ENCODE measurements at regions not wholly inside any gene's neighbourhood (a gene's known extent, or its start where the extent isn't known, plus 50 kb on each side); places are given as distances from the start of the nearest gene placed in this dataset.
"Not testable (repeated sequence)": the region's sequence is repeated elsewhere in the genome, so short reads cannot be mapped to it uniquely, and the experiment has no call there.

DNA sequence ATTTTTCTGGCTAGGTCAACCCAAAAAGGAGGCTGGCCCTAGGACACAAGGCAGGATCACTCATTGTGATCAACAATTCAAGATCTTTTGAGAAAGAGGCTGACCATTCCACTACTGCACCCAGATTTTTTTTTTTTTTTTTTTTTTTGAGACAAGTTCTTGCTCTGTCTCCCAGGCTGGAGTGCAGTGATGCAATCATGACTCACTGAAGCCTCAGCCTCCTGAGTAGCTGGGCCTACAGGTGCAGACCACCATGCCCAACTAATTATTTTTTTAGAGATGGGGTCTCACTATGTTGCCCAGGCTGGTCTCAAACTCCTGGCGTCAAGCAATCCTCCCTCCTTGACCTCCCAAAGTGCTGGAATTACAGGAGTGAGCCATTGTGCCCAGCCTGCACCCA is 265.4 kb downstream of the SOX9 start:
- not testable (repeated sequence) for H3K4me3 ChIP-seq (ENCODE audit: low read length); H3K4me1 ChIP-seq (ENCODE audit: control insufficient read depth, insufficient read depth, low read length); H3K36me3 ChIP-seq (ENCODE audit: control insufficient read depth, insufficient read depth, low read length); H3K27ac ChIP-seq (ENCODE audit: low read length); H3K9me3 ChIP-seq (ENCODE audit: control insufficient read depth, insufficient read depth, low read length); H3K27me3 ChIP-seq (ENCODE audit: control insufficient read depth, insufficient read depth, low read length); DNase-seq (ENCODE audit: low read depth, low spot score)
- no CpG with 5 or more reads among the region's 1 CpG for WGBS (ENCODE audit: insufficient coverage, insufficient read length)

DNA sequence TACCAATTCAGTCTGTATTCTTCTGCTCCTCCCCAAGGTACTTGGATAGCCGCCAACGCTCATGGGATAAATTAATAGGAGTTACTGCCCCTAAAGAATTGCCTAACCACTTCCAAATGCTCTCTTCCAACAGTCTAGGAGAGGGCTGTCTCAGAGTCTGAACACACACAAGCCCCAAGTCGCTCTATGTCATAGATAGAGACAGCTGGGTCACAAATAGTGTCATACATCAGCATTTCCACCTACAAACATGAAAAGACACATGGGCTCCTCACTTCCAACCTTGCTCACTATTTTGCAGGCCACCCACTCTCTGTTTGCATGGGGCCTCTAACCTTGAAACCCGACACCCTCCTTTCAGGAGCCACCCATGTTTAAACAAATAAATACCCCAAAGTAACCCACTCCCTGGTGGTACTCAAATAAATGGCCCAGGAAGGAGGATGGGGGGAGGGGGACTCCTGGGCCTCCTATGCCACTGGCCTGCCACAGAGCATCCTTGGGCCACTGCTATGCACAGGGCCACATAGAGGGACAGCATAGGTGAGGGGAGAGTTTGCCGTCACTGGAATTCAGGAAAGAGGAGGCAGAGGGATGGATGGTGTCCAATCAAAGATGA is 265.9 kb downstream of the SOX9 start:
- Histone ChIP-seq H3K4me3 (ENCODE audit: low read length) (no peak overlapping the region), H3K27me3 (ENCODE audit: control insufficient read depth, insufficient read depth, low read length) (no peaks in the 10 kb centered on the region), H3K27ac (ENCODE audit: low read length) (no peak overlapping the region), H3K4me1 (ENCODE audit: control insufficient read depth, insufficient read depth, low read length) (peaks cover 7% of the 10 kb centered on the region; the same call in 1 of the 2 replicates), H3K36me3 (ENCODE audit: control insufficient read depth, insufficient read depth, low read length) (no peaks in the 10 kb centered on the region), H3K9me3 (ENCODE audit: control insufficient read depth, insufficient read depth, low read length) (no peaks in the 10 kb centered on the region)
- no CpG with 5 or more reads among the region's 5 CpGs for WGBS (ENCODE audit: insufficient coverage, insufficient read length)
- no peak for DNase-seq (ENCODE audit: low read depth, low spot score)

DNA sequence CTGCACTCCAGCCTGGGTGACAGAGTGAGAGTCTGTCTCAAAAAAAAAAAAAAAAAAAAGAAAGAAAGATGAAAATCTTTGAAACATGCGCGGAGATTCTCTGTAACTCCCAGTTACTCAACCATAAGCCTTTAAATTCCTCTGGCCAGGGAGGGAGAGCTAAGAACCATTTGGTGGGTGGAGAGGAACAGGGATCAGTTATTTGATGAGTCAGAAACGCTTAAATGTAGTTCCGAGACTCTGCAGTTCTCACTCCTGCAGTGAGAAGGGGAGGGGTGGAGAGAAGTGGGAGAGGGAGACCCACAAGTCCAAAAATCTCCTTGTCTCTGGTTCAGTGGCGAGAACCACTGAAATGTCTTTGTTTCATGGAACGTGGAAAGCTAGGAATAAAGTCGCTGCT is 266.7 kb downstream of the SOX9 start:
- Histone ChIP-seq H3K27me3 (ENCODE audit: control insufficient read depth, insufficient read depth, low read length) (no peaks in the 10 kb centered on the region), H3K27ac (ENCODE audit: low read length) (no peak overlapping the region), H3K9me3 (ENCODE audit: control insufficient read depth, insufficient read depth, low read length) (no peaks in the 10 kb centered on the region), H3K4me1 (ENCODE audit: control insufficient read depth, insufficient read depth, low read length) (peaks cover 3% of the 10 kb centered on the region; the same call in 1 of the 2 replicates), H3K4me3 (ENCODE audit: low read length) (no peak overlapping the region), H3K36me3 (ENCODE audit: control insufficient read depth, insufficient read depth, low read length) (no peaks in the 10 kb centered on the region)
- DNase-seq (ENCODE audit: low read depth, low spot score) = no peak
- no CpG with 5 or more reads among the region's 7 CpGs for WGBS (ENCODE audit: insufficient coverage, insufficient read length)

DNA sequence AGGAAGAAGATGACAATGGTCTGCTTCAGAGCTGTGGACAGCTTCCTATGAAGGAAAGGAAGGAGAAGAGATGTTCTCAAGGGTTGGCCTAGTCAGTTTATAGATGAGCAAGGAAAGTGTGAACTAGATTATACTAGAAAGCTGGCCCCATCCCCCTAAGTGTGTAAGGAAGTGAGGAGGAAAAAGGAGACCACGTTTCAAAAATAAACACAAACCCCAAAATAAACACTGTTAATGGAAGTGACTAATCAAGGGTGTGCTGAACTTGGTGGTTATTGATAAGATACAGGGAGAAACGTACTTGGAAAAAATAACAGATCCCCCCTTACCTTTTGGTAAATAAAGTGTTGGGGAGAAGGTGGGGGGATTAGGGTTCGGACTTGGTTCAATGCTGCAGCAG is 267.1 kb downstream of the SOX9 start:
- no CpG with 5 or more reads among the region's 3 CpGs for WGBS (ENCODE audit: insufficient coverage, insufficient read length)
- DNase-seq (ENCODE audit: low read depth, low spot score) = no peak
- H3K9me3 ChIP-seq (ENCODE audit: control insufficient read depth, insufficient read depth, low read length) = no peaks in the 10 kb centered on the region
- 0 out of 2 replicates have a peak, but pooled peaks cover 2% of the 10 kb centered on the region for H3K4me1 ChIP-seq (ENCODE audit: control insufficient read depth, insufficient read depth, low read length)
- H3K27ac ChIP-seq (ENCODE audit: low read length) = no peak overlapping the region
- no peaks in the 10 kb centered on the region for H3K36me3 ChIP-seq (ENCODE audit: control insufficient read depth, insufficient read depth, low read length)
- no peak overlapping the region for H3K4me3 ChIP-seq (ENCODE audit: low read length)
- no peaks in the 10 kb centered on the region for H3K27me3 ChIP-seq (ENCODE audit: control insufficient read depth, insufficient read depth, low read length)

DNA sequence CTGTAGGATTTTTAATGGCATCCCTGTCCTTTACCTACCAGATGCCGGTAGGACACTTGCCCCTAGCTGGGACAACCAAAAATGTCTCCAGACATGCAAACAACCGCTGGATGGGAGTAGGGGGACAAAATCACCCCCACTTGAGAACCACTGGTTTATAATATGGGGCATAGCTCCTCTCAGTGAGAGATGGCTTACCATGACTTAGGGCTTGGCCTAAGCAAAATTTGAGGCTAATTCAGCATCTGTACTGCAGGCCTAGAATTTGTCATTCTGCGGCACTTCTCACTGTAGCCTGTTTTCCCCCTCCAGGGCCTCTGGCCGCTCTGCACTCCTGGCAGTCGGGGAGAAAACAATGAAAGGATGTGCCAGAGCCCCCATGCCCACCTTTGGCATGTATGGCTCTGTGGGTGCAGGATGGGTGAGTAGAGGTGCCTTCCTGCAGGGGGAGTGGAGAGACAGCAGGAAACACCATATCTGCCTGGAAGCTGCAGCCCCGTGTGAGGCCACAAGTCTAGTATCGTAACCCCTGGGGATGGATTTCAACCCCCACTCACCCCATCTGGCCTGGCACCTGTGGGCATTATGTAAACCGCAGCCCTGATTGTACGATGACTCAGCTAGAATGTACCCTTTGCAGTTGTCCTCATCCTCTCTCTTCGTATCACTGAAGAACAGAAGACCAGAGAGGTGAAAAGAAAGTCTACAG is 268.1 kb downstream of the SOX9 start:
- DNase-seq (ENCODE audit: low read depth, low spot score) = no peak
- Histone ChIP-seq H3K4me1 (ENCODE audit: control insufficient read depth, insufficient read depth, low read length) (no peaks in the 10 kb centered on the region), H3K27ac (ENCODE audit: low read length) (no peak overlapping the region), H3K9me3 (ENCODE audit: control insufficient read depth, insufficient read depth, low read length) (no peaks in the 10 kb centered on the region), H3K27me3 (ENCODE audit: control insufficient read depth, insufficient read depth, low read length) (no peaks in the 10 kb centered on the region), H3K4me3 (ENCODE audit: low read length) (no peak overlapping the region), H3K36me3 (ENCODE audit: control insufficient read depth, insufficient read depth, low read length) (no peaks in the 10 kb centered on the region)
- WGBS (ENCODE audit: insufficient coverage, insufficient read length) = no CpG with 5 or more reads among the region's 10 CpGs

DNA sequence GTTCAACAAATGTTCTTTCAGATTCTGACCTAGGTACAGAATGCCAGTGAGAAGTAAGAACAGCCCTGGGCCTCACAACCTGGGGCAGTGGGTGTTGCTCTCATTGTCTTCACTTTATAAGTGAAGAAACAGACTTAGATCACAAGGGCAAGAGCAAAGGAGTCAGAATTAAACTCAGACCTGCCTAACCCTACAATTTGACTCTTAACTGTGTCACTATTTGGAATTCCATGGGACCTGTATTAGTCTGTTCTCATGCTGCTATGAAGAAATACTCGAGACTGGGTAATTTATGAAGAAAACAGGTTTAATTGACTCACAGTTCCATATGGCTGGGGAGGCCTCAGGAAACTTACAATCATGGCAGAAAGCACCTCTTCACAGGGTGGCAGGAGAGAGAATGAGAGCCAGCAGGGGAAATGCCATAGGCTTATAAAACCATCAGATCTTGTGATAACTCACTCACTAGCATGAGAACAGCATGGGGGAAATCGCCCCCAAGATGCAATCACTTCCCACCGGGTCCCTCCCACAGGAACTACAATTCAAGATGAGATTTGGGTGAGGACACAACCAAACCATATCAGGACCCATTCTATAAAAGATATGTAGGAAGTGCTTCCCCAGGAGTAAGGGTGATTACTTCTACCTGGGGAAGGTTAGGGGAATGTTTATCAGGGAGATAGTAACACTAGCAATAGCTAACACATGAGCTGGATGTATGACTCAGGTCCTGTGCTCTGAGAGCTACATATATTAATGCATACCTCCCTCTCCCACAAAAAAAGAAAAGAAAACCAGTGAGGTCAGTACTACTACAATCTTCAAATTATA is 270.1 kb downstream of the SOX9 start:
- no peak for DNase-seq (ENCODE audit: low read depth, low spot score)
- H3K27me3 ChIP-seq (ENCODE audit: control insufficient read depth, insufficient read depth, low read length) = no peaks in the 10 kb centered on the region
- peaks cover 3% of the 10 kb centered on the region; the same call in 1 of the 2 replicates for H3K4me1 ChIP-seq (ENCODE audit: control insufficient read depth, insufficient read depth, low read length)
- H3K27ac ChIP-seq (ENCODE audit: low read length) = no peak overlapping the region
- WGBS (ENCODE audit: insufficient coverage, insufficient read length) = no CpG with 5 or more reads among the region's 3 CpGs
- H3K36me3 ChIP-seq (ENCODE audit: control insufficient read depth, insufficient read depth, low read length) = no peaks in the 10 kb centered on the region
- no peak overlapping the region for H3K4me3 ChIP-seq (ENCODE audit: low read length)
- no peaks in the 10 kb centered on the region for H3K9me3 ChIP-seq (ENCODE audit: control insufficient read depth, insufficient read depth, low read length)

DNA sequence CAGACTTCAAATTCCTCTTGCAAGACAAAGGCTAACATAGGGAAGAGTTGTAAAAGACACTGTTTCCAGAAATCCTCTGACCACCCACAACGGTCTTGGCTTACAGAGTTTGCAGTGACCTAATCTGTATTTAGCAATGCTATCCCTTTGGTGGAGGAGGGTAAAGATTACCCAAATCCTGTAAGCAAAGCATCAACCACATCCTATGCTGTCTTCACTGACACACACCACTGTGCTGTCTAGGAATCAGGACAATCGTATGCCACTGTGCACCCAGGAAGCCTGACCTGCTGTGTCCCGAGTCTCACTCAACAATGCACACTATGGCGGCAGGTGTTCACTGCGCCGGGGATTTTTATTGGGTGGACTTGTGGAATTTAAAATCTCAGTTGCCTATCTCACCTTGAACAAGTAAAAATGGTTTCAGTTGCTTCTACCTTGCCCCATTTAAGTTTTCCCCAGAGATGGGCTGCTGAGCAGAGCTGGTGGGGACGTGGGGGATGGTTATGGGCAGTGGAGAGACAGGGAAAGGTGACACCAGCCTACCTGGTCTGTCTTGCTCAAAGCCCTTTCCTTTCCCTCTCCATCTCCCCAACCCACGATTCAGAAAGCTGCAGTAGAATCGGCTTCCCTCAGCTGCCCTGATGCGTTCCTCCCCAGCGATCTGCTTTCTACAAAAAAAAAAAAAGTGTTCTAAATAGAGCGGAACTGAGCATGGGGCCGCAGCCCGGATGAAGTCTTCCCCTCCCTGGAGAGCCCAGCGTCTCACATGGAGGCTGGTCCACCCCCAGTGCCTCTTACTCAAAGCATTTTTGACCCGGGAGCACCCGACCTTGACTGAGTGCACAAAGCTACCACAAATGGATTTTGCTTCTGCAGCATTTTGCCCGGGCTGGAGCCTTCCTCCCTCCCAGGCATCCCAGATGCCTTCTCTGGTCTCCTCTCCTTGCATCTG is 271.5 kb downstream of the SOX9 start:
- no peaks in the 10 kb centered on the region for H3K36me3 ChIP-seq (ENCODE audit: control insufficient read depth, insufficient read depth, low read length)
- H3K4me1 ChIP-seq (ENCODE audit: control insufficient read depth, insufficient read depth, low read length) = peaks cover 3% of the 10 kb centered on the region; the same call in 1 of the 2 replicates
- H3K9me3 ChIP-seq (ENCODE audit: control insufficient read depth, insufficient read depth, low read length) = no peaks in the 10 kb centered on the region
- no peaks in the 10 kb centered on the region for H3K27me3 ChIP-seq (ENCODE audit: control insufficient read depth, insufficient read depth, low read length)
- no peak overlapping the region for H3K4me3 ChIP-seq (ENCODE audit: low read length)
- no peak for DNase-seq (ENCODE audit: low read depth, low spot score)
- H3K27ac ChIP-seq (ENCODE audit: low read length) = no peak overlapping the region
- no CpG with 5 or more reads among the region's 18 CpGs for WGBS (ENCODE audit: insufficient coverage, insufficient read length)

DNA sequence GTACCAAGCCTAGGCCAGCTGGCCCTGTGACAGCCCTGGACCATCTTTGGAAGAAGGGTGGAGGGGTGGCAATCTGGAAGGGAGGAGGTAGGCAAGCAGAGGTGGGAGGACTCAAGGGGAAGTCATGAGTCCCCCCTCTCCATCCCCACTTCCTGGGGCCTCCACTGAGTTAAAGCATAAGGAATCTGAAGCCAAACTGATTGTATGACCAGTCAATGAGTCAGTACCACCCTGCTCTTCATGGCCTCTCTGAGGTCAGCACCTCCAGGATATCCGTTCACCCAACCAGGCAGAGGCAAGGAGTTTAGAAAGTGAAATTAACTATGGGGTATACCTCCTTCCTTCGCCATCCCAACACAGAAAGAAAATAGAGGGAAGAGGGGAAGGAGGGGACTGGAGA is 272.7 kb downstream of the SOX9 start:
- H3K9me3 ChIP-seq (ENCODE audit: control insufficient read depth, insufficient read depth, low read length) = no peaks in the 10 kb centered on the region
- no peak for DNase-seq (ENCODE audit: low read depth, low spot score)
- H3K4me1 ChIP-seq (ENCODE audit: control insufficient read depth, insufficient read depth, low read length) = peaks cover 3% of the 10 kb centered on the region; the same call in 1 of the 2 replicates
- no peaks in the 10 kb centered on the region for H3K27me3 ChIP-seq (ENCODE audit: control insufficient read depth, insufficient read depth, low read length)
- no peak overlapping the region for H3K4me3 ChIP-seq (ENCODE audit: low read length)
- H3K36me3 ChIP-seq (ENCODE audit: control insufficient read depth, insufficient read depth, low read length) = no peaks in the 10 kb centered on the region
- WGBS (ENCODE audit: insufficient coverage, insufficient read length) = no CpG with 5 or more reads among the region's 2 CpGs
- H3K27ac ChIP-seq (ENCODE audit: low read length) = no peak overlapping the region

DNA sequence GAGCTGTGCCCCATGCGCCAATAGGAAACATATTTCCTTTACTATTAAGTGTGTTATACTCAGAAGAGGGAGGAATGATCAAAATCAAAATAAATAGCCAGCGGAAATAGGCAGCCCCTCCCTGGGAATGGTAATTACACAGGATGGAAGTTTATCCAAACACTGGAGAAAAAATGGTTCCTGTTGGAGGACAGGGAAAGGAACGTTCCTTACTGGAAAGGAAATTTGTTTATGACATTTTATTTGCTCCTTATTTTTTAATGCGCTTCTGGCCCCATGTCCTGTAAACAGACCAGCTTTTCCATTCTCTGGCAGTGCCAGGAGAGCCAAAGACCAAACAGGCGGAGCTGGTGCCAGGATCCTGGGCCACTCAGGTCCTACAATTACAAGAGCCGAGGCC is 273.7 kb downstream of the SOX9 start:
- WGBS (ENCODE audit: insufficient coverage, insufficient read length) = no CpG with 5 or more reads among the region's 6 CpGs

DNA sequence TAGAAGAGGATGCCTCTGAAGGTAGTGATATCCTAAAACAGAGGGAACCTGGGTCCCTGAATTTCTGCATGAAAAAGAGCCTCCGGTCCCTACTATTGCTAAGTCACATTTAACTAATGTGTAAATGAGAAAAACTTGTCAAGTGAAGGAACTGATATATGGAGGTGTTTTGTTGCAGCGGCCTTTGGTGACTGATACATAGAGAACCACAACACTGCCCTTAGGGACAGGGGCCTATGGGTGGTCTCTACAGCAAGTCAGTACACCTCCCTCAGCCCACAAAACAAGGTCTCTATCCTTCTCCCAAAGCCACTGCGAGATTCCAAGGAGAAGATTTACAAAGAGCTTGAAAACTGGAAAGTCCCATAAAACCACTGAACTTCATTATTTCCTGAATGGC is 275.3 kb downstream of the SOX9 start:
- WGBS (ENCODE audit: insufficient coverage, insufficient read length) = no CpG with 5 or more reads among the region's 3 CpGs
- Histone ChIP-seq H3K27me3 (ENCODE audit: control insufficient read depth, insufficient read depth, low read length) (no peaks in the 10 kb centered on the region), H3K4me1 (ENCODE audit: control insufficient read depth, insufficient read depth, low read length) (peaks cover 3% of the 10 kb centered on the region; the same call in 1 of the 2 replicates), H3K9me3 (ENCODE audit: control insufficient read depth, insufficient read depth, low read length) (no peaks in the 10 kb centered on the region), H3K4me3 (ENCODE audit: low read length) (no peak overlapping the region), H3K27ac (ENCODE audit: low read length) (no peak overlapping the region), H3K36me3 (ENCODE audit: control insufficient read depth, insufficient read depth, low read length) (no peaks in the 10 kb centered on the region)
- no peak for DNase-seq (ENCODE audit: low read depth, low spot score)

More for the DNA sequence above, 273.7 kb downstream of the SOX9 start:
- H3K36me3 ChIP-seq (ENCODE audit: control insufficient read depth, insufficient read depth, low read length) = no peaks in the 10 kb centered on the region
- no peak overlapping the region for H3K4me3 ChIP-seq (ENCODE audit: low read length)
- peaks cover 3% of the 10 kb centered on the region; the same call in 1 of the 2 replicates for H3K4me1 ChIP-seq (ENCODE audit: control insufficient read depth, insufficient read depth, low read length)
- no peak overlapping the region for H3K27ac ChIP-seq (ENCODE audit: low read length)
- no peak for DNase-seq (ENCODE audit: low read depth, low spot score)
- H3K27me3 ChIP-seq (ENCODE audit: control insufficient read depth, insufficient read depth, low read length) = no peaks in the 10 kb centered on the region
- no peaks in the 10 kb centered on the region for H3K9me3 ChIP-seq (ENCODE audit: control insufficient read depth, insufficient read depth, low read length)

Measured in iPS DF 6.9 (cell line).